HEK293 (cell line): ENCODE measurements at regions not wholly inside any gene's neighbourhood (a gene's known extent, or its start where the extent isn't known, plus 50 kb on each side); places are given as distances from the start of the nearest gene placed in this dataset.

Experiments
- CTCF ChIA-PET: fragments of 350-600 bp; formaldehyde crosslinking; extraction: SDS; loops from one replicate; lab custom pipeline; 2021; ENCODE audit warnings: antibody characterized with exemption; lab: Yijun Ruan, JAX
- POLR2A ChIA-PET: fragments of 300-600 bp; formaldehyde crosslinking; extraction: SDS; loops from one replicate; lab custom pipeline; 2020; ENCODE audit warnings: antibody characterized with exemption, inconsistent platforms; lab: Yijun Ruan, JAX
- H3K27ac ChIP-seq: fragments of 200-500 bp; sonication (Bioruptor generic); 2 replicates; pipeline ENCODE4 v1.5.1; 2014; ENCODE audit warnings: low read depth, low read length, control low read depth, inconsistent platforms; ENCODE audit errors: extremely low read depth
- H3K36me3 ChIP-seq, 2 experiments: fragments of 200-500 bp in 1 of 2; sonication (Bioruptor generic) in 1 of 2; 1 replicate in 1 of 2; 2 replicates in 1 of 2; pipeline ENCODE4 v1.5.1; 2014 to 2017; ENCODE audit warnings: inconsistent platforms in 2 of 2, low read length in 2 of 2; ENCODE audit not compliant: control insufficient read depth in 2 of 2, insufficient read depth in 1 of 2
- H3K4me1 ChIP-seq: fragments of 200-500 bp; sonication (Bioruptor generic); 2 replicates; pipeline ENCODE4 v1.5.1; 2014; ENCODE audit warnings: mild to moderate bottlenecking, low read length, inconsistent platforms; ENCODE audit not compliant: control insufficient read depth, insufficient read depth
- H3K4me3 ChIP-seq: 2 replicates; pipeline ENCODE4 v1.5.1; 2011; ENCODE audit warnings: low read depth, mild to moderate bottlenecking, control low read depth, low read length, moderate library complexity
- H3K9me3 ChIP-seq: fragments of 200-500 bp; sonication (Bioruptor generic); 2 replicates; pipeline ENCODE4 v1.5.1; 2014; ENCODE audit warnings: low read depth, low read length, inconsistent platforms; ENCODE audit not compliant: control insufficient read depth, insufficient read depth
- GLIS1 ChIP-seq: fragments of 450-650 bp; formaldehyde crosslinking; IDR thresholded peaks from 2 replicates; pipeline ENCODE4 v1.5.1; 2016; ENCODE audit warnings: missing biosample characterization, missing genetic modification characterization
- GLIS2 ChIP-seq: fragments of 450-650 bp; formaldehyde crosslinking; IDR thresholded peaks from 2 replicates; pipeline ENCODE4 v1.5.1; 2016; ENCODE audit warnings: missing biosample characterization, missing genetic modification characterization
- SETDB1 ChIP-seq: IDR thresholded peaks from one replicate; pipeline ENCODE4 v1.6.1; 2017; ENCODE audit warnings: mild to moderate bottlenecking, low read length, moderate library complexity, mixed read lengths; ENCODE audit not compliant: insufficient read length
- TSHZ1 ChIP-seq: fragments of 450-650 bp; formaldehyde crosslinking; IDR thresholded peaks from 2 replicates; pipeline ENCODE4 v1.5.1; 2016; ENCODE audit warnings: missing biosample characterization, missing genetic modification characterization, borderline replicate concordance
- YY1 ChIP-seq: fragments of 450-650 bp; formaldehyde crosslinking; IDR thresholded peaks from 2 replicates; pipeline ENCODE4 v1.5.1; 2018; ENCODE audit warnings: missing biosample characterization, missing genetic modification characterization
- ZBTB7A ChIP-seq: fragments of 450-650 bp; formaldehyde crosslinking; IDR thresholded peaks from 2 replicates; pipeline ENCODE4 v1.5.1; 2016; ENCODE audit warnings: low read depth, missing biosample characterization, missing genetic modification characterization
- ZEB2 ChIP-seq: fragments of 450-650 bp; formaldehyde crosslinking; IDR thresholded peaks from 2 replicates; pipeline ENCODE4 v1.5.1; 2016; ENCODE audit warnings: missing biosample characterization, missing genetic modification characterization
- ZFP41 ChIP-seq: fragments of 450-650 bp; formaldehyde crosslinking; IDR thresholded peaks from 2 replicates; pipeline ENCODE4 v1.5.1; 2016; ENCODE audit warnings: missing biosample characterization, missing genetic modification characterization, borderline replicate concordance
- ZNF174 ChIP-seq: fragments of 450-650 bp; formaldehyde crosslinking; IDR thresholded peaks from 2 replicates; pipeline ENCODE4 v1.5.0; 2017; ENCODE audit warnings: missing biosample characterization, mild to moderate bottlenecking, missing genetic modification characterization
- ZNF274 ChIP-seq, 2 experiments: fragments of 200-500 bp in 1 of 2; fragments of 450-650 bp in 1 of 2; sonication (Bioruptor generic) in 1 of 2; formaldehyde crosslinking in 1 of 2; IDR thresholded peaks; 2 replicates each; pipeline versions ENCODE4 v1.5.1 to v1.6.1; 2014 to 2016; ENCODE audit warnings: borderline replicate concordance in 1 of 2, inconsistent platforms in 1 of 2, low read length in 1 of 2, missing biosample characterization in 1 of 2, missing genetic modification characterization in 1 of 2
- ZNF37A ChIP-seq: fragments of 450-650 bp; IDR thresholded peaks from 2 replicates; pipeline ENCODE4 v1.5.1; 2018; ENCODE audit warnings: missing biosample characterization, missing genetic modification characterization
- ZNF391 ChIP-seq: fragments of 450-650 bp; formaldehyde crosslinking; IDR thresholded peaks from 2 replicates; pipeline ENCODE4 v1.5.1; 2016; ENCODE audit warnings: low read depth, missing biosample characterization, missing genetic modification characterization, borderline replicate concordance
- ZNF394 ChIP-seq: fragments of 450-650 bp; formaldehyde crosslinking; IDR thresholded peaks from 2 replicates; pipeline ENCODE4 v1.5.1; 2016; ENCODE audit warnings: missing biosample characterization, missing genetic modification characterization, mild to moderate bottlenecking, moderate library complexity, borderline replicate concordance
- ZNF398 ChIP-seq: fragments of 450-650 bp; formaldehyde crosslinking; IDR thresholded peaks from 2 replicates; pipeline ENCODE4 v1.5.1; 2017; ENCODE audit warnings: missing biosample characterization, missing genetic modification characterization
- ZNF433 ChIP-seq: fragments of 450-650 bp; formaldehyde crosslinking; IDR thresholded peaks from 2 replicates; pipeline ENCODE4 v1.5.1; 2016; ENCODE audit warnings: missing biosample characterization, missing genetic modification characterization, low read depth
- ZNF449 ChIP-seq: fragments of 450-650 bp; formaldehyde crosslinking; IDR thresholded peaks from 2 replicates; pipeline ENCODE4 v1.5.1; 2017; ENCODE audit warnings: missing biosample characterization, mild to moderate bottlenecking, missing genetic modification characterization, moderate library complexity
- ZNF514 ChIP-seq: fragments of 450-650 bp; formaldehyde crosslinking; IDR thresholded peaks from 2 replicates; pipeline ENCODE4 v1.5.1; 2016; ENCODE audit warnings: missing biosample characterization, missing genetic modification characterization
- ZNF629 ChIP-seq: fragments of 450-650 bp; formaldehyde crosslinking; IDR thresholded peaks from 2 replicates; pipeline ENCODE4 v1.5.1; 2017; ENCODE audit warnings: missing biosample characterization, missing genetic modification characterization
- ZNF658 ChIP-seq: fragments of 450-650 bp; formaldehyde crosslinking; IDR thresholded peaks from 2 replicates; pipeline ENCODE4; 2016; ENCODE audit warnings: missing biosample characterization, missing genetic modification characterization
- ZNF660 ChIP-seq: fragments of 450-650 bp; IDR thresholded peaks from 2 replicates; pipeline ENCODE4 v1.5.1; 2018; ENCODE audit warnings: missing biosample characterization, mild to moderate bottlenecking, missing genetic modification characterization
- ZNF768 ChIP-seq: fragments of 450-650 bp; formaldehyde crosslinking; IDR thresholded peaks from 2 replicates; pipeline ENCODE4 v1.5.1; 2018; ENCODE audit warnings: missing biosample characterization, mild to moderate bottlenecking, missing genetic modification characterization
- ZNF837 ChIP-seq: fragments of 450-650 bp; formaldehyde crosslinking; IDR thresholded peaks from 2 replicates; pipeline ENCODE4 v1.5.1; 2016; ENCODE audit warnings: missing biosample characterization, missing genetic modification characterization
- ZSCAN30 ChIP-seq: fragments of 450-650 bp; IDR thresholded peaks from 2 replicates; pipeline ENCODE4 v1.5.1; 2018; ENCODE audit warnings: missing biosample characterization, mild to moderate bottlenecking, missing genetic modification characterization, moderate library complexity
- TF ChIP-seq, protein P1 (sequence below): fragments of 450-650 bp; formaldehyde crosslinking; IDR thresholded peaks from 2 replicates; pipeline ENCODE4 v1.5.1; 2016; ENCODE audit warnings: missing biosample characterization, missing genetic modification characterization

- no peak for TF ChIP-seq ZFP41 (tag by site-specific recombination)
- no peak for TF ChIP-seq ZNF658 (tag by site-specific recombination)
- no peak for TF ChIP-seq ZNF174
- no peak for TF ChIP-seq YY1 (tag by site-specific recombination)
- no peak for TF ChIP-seq ZNF37A (tag by site-specific recombination)
- no peak for TF ChIP-seq ZBTB7A (tag by site-specific recombination)
- no peak for TF ChIP-seq ZNF629 (tag by site-specific recombination)
- no peak for TF ChIP-seq GLIS2 (tag by site-specific recombination)
- TF ChIP-seq ZNF391 (tag by site-specific recombination), result no peak
- TF ChIP-seq ZNF768 (tag by site-specific recombination), result no peak
- no peak for TF ChIP-seq ZNF837
- TF ChIP-seq ZNF433, result no peak
- no peak for TF ChIP-seq ZNF514 (tag by site-specific recombination)
- no peak for TF ChIP-seq ZNF660
- TF ChIP-seq ZNF398 (tag by site-specific recombination), result no peak
- no peak for TF ChIP-seq ZNF394 (tag by site-specific recombination)
- no peak for TF ChIP-seq ZSCAN30 (tag by site-specific recombination)
- TF ChIP-seq, all 188 proteins: peak for 0
- H3K36me3 ChIP-seq, result no peaks in the 10 kb centered on the region
- no peak overlapping the region for H3K27ac ChIP-seq
- ChIA-PET CTCF (interaction anchor here (0.8 to 1.2 kb wide), 2 partner anchors 13 to 15 kb away, joined by 3 to 5 read pairs; no protein-coding TSS in a partner anchor), POLR2A (no interaction called here)
- no peaks in the 10 kb centered on the region for H3K4me1 ChIP-seq
- H3K4me3 ChIP-seq, result no peak overlapping the region
- H3K9me3 ChIP-seq, result no peaks in the 10 kb centered on the region
Observed at GRCh38 chr3:190716211-190716610, 146.3 kb downstream of the GMNC start.

GRCh38 chr3:190710723-190711122 is 151.8 kb downstream of the GMNC start:
- Histone ChIP-seq H3K36me3 (no peaks in the 10 kb centered on the region), H3K9me3 (no peaks in the 10 kb centered on the region), H3K27ac (no peak overlapping the region), H3K4me3 (no peak overlapping the region), H3K4me1 (no peaks in the 10 kb centered on the region)
- TF ChIP-seq ZEB2 (tag by site-specific recombination) (no peak), ZNF274 (IDR thresholded peaks at IDR 0.05; ENCODE audit: low read length) (no peak), ZNF274 (tag by site-specific recombination; IDR thresholded peaks at IDR 0.05; ENCODE audit: borderline replicate concordance) (no peak), GLIS1 (tag by site-specific recombination) (no peak), ZNF449 (no peak), SETDB1 (no peak), TSHZ1 (tag by site-specific recombination) (no peak)
- TF ChIP-seq, protein P1, sequence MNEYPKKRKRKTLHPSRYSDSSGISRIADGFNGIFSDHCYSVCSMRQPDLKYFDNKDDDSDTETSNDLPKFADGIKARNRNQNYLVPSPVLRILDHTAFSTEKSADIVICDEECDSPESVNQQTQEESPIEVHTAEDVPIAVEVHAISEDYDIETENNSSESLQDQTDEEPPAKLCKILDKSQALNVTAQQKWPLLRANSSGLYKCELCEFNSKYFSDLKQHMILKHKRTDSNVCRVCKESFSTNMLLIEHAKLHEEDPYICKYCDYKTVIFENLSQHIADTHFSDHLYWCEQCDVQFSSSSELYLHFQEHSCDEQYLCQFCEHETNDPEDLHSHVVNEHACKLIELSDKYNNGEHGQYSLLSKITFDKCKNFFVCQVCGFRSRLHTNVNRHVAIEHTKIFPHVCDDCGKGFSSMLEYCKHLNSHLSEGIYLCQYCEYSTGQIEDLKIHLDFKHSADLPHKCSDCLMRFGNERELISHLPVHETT (tag by site-specific recombination), result no peak
- ChIA-PET CTCF (interaction anchor here (1.5 kb wide), 1 partner anchor 13 kb away, joined by 4 read pairs; no protein-coding TSS in a partner anchor), POLR2A (no interaction called here)
